Mesenchymal stem cell (in vitro differentiated cells and primary cell): ENCODE measurements at regions not wholly inside any gene's neighbourhood (a gene's known extent, or its start where the extent isn't known, plus 50 kb on each side); places are given as distances from the start of the nearest gene placed in this dataset.

Experiments
- DNase-seq: peaks from one replicate; pipeline ENCODE4 v3.0.0-alpha.2; 2013
- H2AFZ ChIP-seq: one replicate; pipeline ENCODE4 v1.6.1; 2013; ENCODE audit warnings: low read depth, mild to moderate bottlenecking, control low read depth, inconsistent platforms, low read length, moderate library complexity
- H2AK5ac ChIP-seq: 2 replicates; pipeline ENCODE4 v1.6.1; 2013; ENCODE audit warnings: low read length, moderate library complexity, mild to moderate bottlenecking, inconsistent platforms; ENCODE audit not compliant: severe bottlenecking
- H2BK120ac ChIP-seq: one replicate; pipeline ENCODE4 v1.6.1; 2013; ENCODE audit warnings: low read depth, mild to moderate bottlenecking, inconsistent platforms, low read length, moderate library complexity
- H2BK12ac ChIP-seq, 2 experiments: one replicate each; pipeline ENCODE4 v1.6.1; 2013; ENCODE audit warnings: inconsistent platforms in 2 of 2, low read length in 2 of 2, mild to moderate bottlenecking in 2 of 2, moderate library complexity in 2 of 2, control low read depth in 1 of 2
- H2BK15ac ChIP-seq: one replicate; pipeline ENCODE4 v1.6.1; 2013; ENCODE audit warnings: mild to moderate bottlenecking, low read depth, inconsistent platforms; ENCODE audit not compliant: poor library complexity, severe bottlenecking
- H2BK5ac ChIP-seq: 2 replicates; pipeline ENCODE4 v1.6.1; 2013; ENCODE audit warnings: low read depth, mild to moderate bottlenecking, low read length, control low read depth, inconsistent platforms; ENCODE audit not compliant: poor library complexity, severe bottlenecking
- H3K14ac ChIP-seq, 2 experiments: one replicate each; pipeline ENCODE4 v1.6.1; 2013; ENCODE audit warnings: inconsistent platforms in 2 of 2, low read length in 2 of 2, control low read depth in 1 of 2, mild to moderate bottlenecking in 1 of 2, moderate library complexity in 1 of 2
- H3K18ac ChIP-seq, 2 experiments: one replicate each; pipeline ENCODE4 v1.6.1; 2013; ENCODE audit warnings: inconsistent platforms in 2 of 2, low read length in 2 of 2, control low read depth in 1 of 2, low read depth in 1 of 2, mild to moderate bottlenecking in 1 of 2
- H3K23ac ChIP-seq, 2 experiments: one replicate each; pipeline ENCODE4 v1.6.1; 2013; ENCODE audit warnings: inconsistent platforms in 2 of 2, low read length in 2 of 2, mild to moderate bottlenecking in 2 of 2, moderate library complexity in 2 of 2, control low read depth in 1 of 2
- H3K27ac ChIP-seq: 2 replicates; pipeline ENCODE4 v1.5.1; 2013; ENCODE audit warnings: mild to moderate bottlenecking, moderate library complexity, low read length, control low read depth, inconsistent platforms; ENCODE audit not compliant: poor library complexity, severe bottlenecking
- H3K27me3 ChIP-seq, 2 experiments: 2 replicates each; pipeline versions ENCODE4 v1.6.1 to v1.7.0; 2013; ENCODE audit warnings: low read length in 2 of 2, mild to moderate bottlenecking in 2 of 2, moderate library complexity in 2 of 2, control low read depth in 1 of 2, inconsistent platforms in 1 of 2; ENCODE audit not compliant: control insufficient read depth in 1 of 2, insufficient read depth in 1 of 2
- H3K36me3 ChIP-seq, 2 experiments: 2 replicates each; pipeline versions ENCODE4 v1.6.1 to v1.7.0; 2013; ENCODE audit warnings: low read length in 2 of 2, control low read depth in 1 of 2, inconsistent platforms in 1 of 2, low read depth in 1 of 2, mild to moderate bottlenecking in 1 of 2; ENCODE audit not compliant: insufficient read depth in 2 of 2, control insufficient read depth in 1 of 2
- H3K4ac ChIP-seq, 2 experiments: one replicate each; pipeline ENCODE4 v1.6.1; 2013; ENCODE audit warnings: inconsistent platforms in 2 of 2, low read length in 2 of 2, mild to moderate bottlenecking in 2 of 2, moderate library complexity in 2 of 2, control low read depth in 1 of 2, low read depth in 1 of 2
- H3K4me1 ChIP-seq: 2 replicates; pipeline ENCODE4 v1.6.1; 2013; ENCODE audit warnings: low read depth, low read length, control low read depth; ENCODE audit not compliant: control insufficient read depth, insufficient read depth
- H3K4me2 ChIP-seq: 2 replicates; pipeline ENCODE4 v1.6.1; 2013; ENCODE audit warnings: low read length, mild to moderate bottlenecking, inconsistent platforms; ENCODE audit not compliant: poor library complexity, severe bottlenecking
- H3K4me3 ChIP-seq, 2 experiments: 2 replicates each; pipeline versions ENCODE4 v1.5.1 to v1.7.0; 2013; ENCODE audit warnings: low read length in 2 of 2, mild to moderate bottlenecking in 2 of 2, control low read depth in 1 of 2, low read depth in 1 of 2; ENCODE audit not compliant: insufficient read depth in 1 of 2
- H3K79me1 ChIP-seq: replicated peaks from 2 replicates; pipeline ENCODE4 v1.6.1; 2013; ENCODE audit warnings: mild to moderate bottlenecking, control low read depth, low read length, inconsistent platforms; ENCODE audit not compliant: poor library complexity, severe bottlenecking
- H3K9ac ChIP-seq: 2 replicates; pipeline ENCODE4 v1.7.0; 2013; ENCODE audit warnings: mild to moderate bottlenecking, low read length, moderate library complexity
- H3K9me3 ChIP-seq: 2 replicates; pipeline ENCODE4 v1.7.0; 2013; ENCODE audit warnings: mild to moderate bottlenecking, low read length; ENCODE audit not compliant: control insufficient read depth
- H4K8ac ChIP-seq: one replicate; pipeline ENCODE4 v1.6.1; 2013; ENCODE audit warnings: inconsistent platforms, mild to moderate bottlenecking, low read length, moderate library complexity
- H4K91ac ChIP-seq: one replicate; pipeline ENCODE4 v1.6.1; 2013; ENCODE audit warnings: mild to moderate bottlenecking, low read length, inconsistent platforms
- WGBS: methylation state at CpG from one replicate; pipeline ENCODE4 v1.1.7; 2013; ENCODE audit warnings: mixed read lengths; 5-methylcytosine and 5-hydroxymethylcytosine counted together

GRCh38 chr4:174405923-174406322, 116.4 kb downstream of the HPGD start:
- Histone ChIP-seq H2AFZ (no peak overlapping the region), H4K8ac (no peak overlapping the region), H2BK120ac (no peak overlapping the region), H3K9ac (no peak overlapping the region), H3K27me3 (no peaks in the 10 kb centered on the region), H2BK12ac (no peak overlapping the region), H2AK5ac (no peak overlapping the region), H3K4me3 (no peak overlapping the region), H4K91ac (no peak overlapping the region), H3K23ac (no peak overlapping the region), H2BK15ac (no peak overlapping the region), H3K9me3 (peaks cover 8% of the 10 kb centered on the region), H3K27ac (no peak overlapping the region), H3K79me1 (no peaks in the 10 kb centered on the region), H3K14ac (no peak overlapping the region), H3K18ac (no peak overlapping the region), H3K36me3 (no peaks in the 10 kb centered on the region), H3K4me1 (peaks cover 8% of the 10 kb centered on the region), H2BK5ac (no peak overlapping the region), H3K4me2 (no peak overlapping the region), H3K4ac (no peak overlapping the region)
- DNase-seq, result no peak
- WGBS, result no CpG with 5 or more reads among the region's 3 CpGs

GRCh38 chr4:174404677-174405076, 117.6 kb downstream of the HPGD start:
- H3K36me3 ChIP-seq, result no peaks in the 10 kb centered on the region
- H2BK5ac ChIP-seq, result no peak overlapping the region
- WGBS, result no CpG with 5 or more reads among the region's 1 CpG
- peaks cover 3% of the 10 kb centered on the region for H3K9me3 ChIP-seq
- H3K4me2 ChIP-seq, result no peak overlapping the region
- H2BK12ac ChIP-seq, result no peak overlapping the region
- H2BK15ac ChIP-seq, result no peak overlapping the region
- H2AFZ ChIP-seq, result no peak overlapping the region
- H2BK120ac ChIP-seq, result no peak overlapping the region
- no peak overlapping the region for H2AK5ac ChIP-seq
- no peak overlapping the region for H3K18ac ChIP-seq
- H3K4ac ChIP-seq, result no peak overlapping the region
- H3K79me1 ChIP-seq, result no peaks in the 10 kb centered on the region
- H3K27ac ChIP-seq, result no peak overlapping the region
- H3K4me1 ChIP-seq, result peaks cover 9% of the 10 kb centered on the region
- H3K14ac ChIP-seq, result no peak overlapping the region
- no peaks in the 10 kb centered on the region for H3K27me3 ChIP-seq
- H3K4me3 ChIP-seq, result no peak overlapping the region
- no peak overlapping the region for H3K23ac ChIP-seq
- no peak overlapping the region for H3K9ac ChIP-seq
- DNase-seq, result no peak
- no peak overlapping the region for H4K8ac ChIP-seq
- no peak overlapping the region for H4K91ac ChIP-seq

GRCh38 chr4:174403177-174403543, 119.1 kb downstream of the HPGD start:
- Histone ChIP-seq H3K36me3 (no peaks in the 10 kb centered on the region), H3K4me2 (no peak overlapping the region), H2BK15ac (no peak overlapping the region), H2AFZ (no peak overlapping the region), H3K4ac (peak overlapping the region in 1 of 2 experiments; percentile 59), H2BK12ac (peak overlapping the region in 1 of 2 experiments; percentile 89), H3K23ac (no peak overlapping the region), H3K79me1 (no peaks in the 10 kb centered on the region), H3K27me3 (no peaks in the 10 kb centered on the region), H3K27ac (peak overlapping the region; percentile 49), H2BK5ac (no peak overlapping the region), H4K8ac (no peak overlapping the region), H3K18ac (peak overlapping the region in 1 of 2 experiments; percentile 63), H3K4me3 (no peak overlapping the region), H3K4me1 (peaks cover 12% of the 10 kb centered on the region), H3K9ac (no peak overlapping the region), H2BK120ac (no peak overlapping the region), H3K14ac (no peak overlapping the region), H3K9me3 (no peaks in the 10 kb centered on the region), H4K91ac (no peak overlapping the region), H2AK5ac (peak overlapping the region; percentile 9)
- no peak for DNase-seq
- WGBS, result 69% methylated on average over 5 of the region's 6 CpGs

- peak overlapping the region; percentile 85 for H2AK5ac ChIP-seq
- no peak overlapping the region for H3K4me2 ChIP-seq
- no peak overlapping the region for H2BK5ac ChIP-seq
- no peak overlapping the region for H4K91ac ChIP-seq
- DNase-seq, result peak; percentile 16
- H3K27me3 ChIP-seq, result no peaks in the 10 kb centered on the region
- no peak overlapping the region for H3K14ac ChIP-seq
- H3K4me1 ChIP-seq, result peaks cover 12% of the 10 kb centered on the region
- H2BK12ac ChIP-seq, result peak overlapping the region in 1 of 2 experiments; percentile 34
- H3K79me1 ChIP-seq, result no peaks in the 10 kb centered on the region
- no peak overlapping the region for H3K23ac ChIP-seq
- H2BK15ac ChIP-seq, result no peak overlapping the region
- no peak overlapping the region for H3K4ac ChIP-seq
- no peak overlapping the region for H3K4me3 ChIP-seq
- H3K9me3 ChIP-seq, result no peaks in the 10 kb centered on the region
- H3K27ac ChIP-seq, result peak overlapping the region; percentile 49
- H3K18ac ChIP-seq, result peak overlapping the region in 1 of 2 experiments; percentile 26
- no peak overlapping the region for H3K9ac ChIP-seq
- no peak overlapping the region for H4K8ac ChIP-seq
- 27% methylated on average over 3 of the region's 3 CpGs for WGBS
- no peak overlapping the region for H2AFZ ChIP-seq
- H2BK120ac ChIP-seq, result no peak overlapping the region
- H3K36me3 ChIP-seq, result no peaks in the 10 kb centered on the region
Measured at GRCh38 chr4:174402470-174403176, 118.9 kb downstream of the CEP44 start.
